HG03460 (cell line): ENCODE measurements at regions not wholly inside any gene's neighbourhood (a gene's known extent, or its start where the extent isn't known, plus 50 kb on each side); places are given as distances from the start of the nearest gene placed in this dataset.

Source experiments
- ATAC-seq: cut with Tn5 transposase; IDR thresholded peaks from one replicate; pipeline ENCODE4 v1.9.1; 2021; ENCODE audit not compliant: unreplicated experiment

DNA sequence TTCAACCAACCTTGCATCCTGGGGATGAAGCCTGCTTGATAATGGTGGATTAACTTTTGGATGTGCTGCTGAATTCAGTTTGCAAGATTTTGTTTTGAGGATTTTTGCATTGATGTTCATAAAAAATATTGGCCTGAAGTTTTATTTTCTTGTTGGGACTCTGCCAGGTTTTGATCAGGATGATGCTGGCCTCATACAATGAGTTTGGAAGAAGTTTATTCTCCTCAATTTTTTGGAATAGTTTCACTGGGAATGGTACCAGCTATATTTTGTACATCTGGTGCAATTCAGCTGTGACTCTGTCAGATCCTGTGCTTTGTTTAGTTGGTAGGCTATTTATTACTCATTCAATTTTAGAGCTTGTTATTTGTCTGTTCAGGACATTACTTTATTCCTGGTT is 340.3 kb upstream of the TRAM1L1 start:
- no peak for ATAC-seq

DNA sequence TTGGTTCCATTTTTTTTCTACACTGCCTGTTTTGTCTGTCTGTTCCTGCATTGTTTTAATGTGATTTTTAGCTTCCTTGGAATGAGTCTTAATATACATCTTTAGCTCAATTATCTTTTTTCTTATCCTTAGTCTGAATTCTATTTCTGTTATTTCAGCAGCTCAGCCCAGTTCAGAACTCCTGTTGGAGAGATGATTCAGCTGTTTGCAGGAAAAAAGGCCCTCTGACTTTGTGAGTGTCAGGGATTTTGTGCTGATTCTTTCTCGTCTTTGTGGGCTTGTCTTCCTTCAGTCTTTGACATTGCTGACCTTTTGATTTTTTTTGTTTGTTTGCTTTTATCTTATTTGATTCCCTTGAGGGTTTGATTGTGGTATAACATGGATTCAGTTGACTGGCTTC is 343.2 kb upstream of the TRAM1L1 start:
- ATAC-seq: no peak

DNA sequence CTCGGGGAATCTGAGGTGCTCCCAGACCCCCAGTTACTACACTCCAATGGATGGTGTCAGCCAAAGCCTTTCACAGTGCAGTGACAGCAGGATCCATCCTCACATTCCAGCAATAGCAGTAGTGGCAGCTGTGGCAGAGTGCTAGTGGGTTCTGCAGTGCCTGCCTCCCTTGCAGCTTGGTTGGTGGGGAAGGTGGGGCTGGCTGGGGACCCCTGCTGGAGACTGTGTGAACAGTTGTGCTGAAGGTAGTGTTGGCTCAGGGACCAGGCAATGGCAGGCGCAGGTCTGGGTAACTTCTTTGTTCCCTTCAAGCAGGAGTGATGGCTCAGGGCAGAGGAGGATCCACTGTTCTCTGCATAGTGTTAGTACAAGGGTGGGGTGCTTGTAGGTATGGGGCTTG is 343.7 kb upstream of the TRAM1L1 start:
- ATAC-seq: no peak

DNA sequence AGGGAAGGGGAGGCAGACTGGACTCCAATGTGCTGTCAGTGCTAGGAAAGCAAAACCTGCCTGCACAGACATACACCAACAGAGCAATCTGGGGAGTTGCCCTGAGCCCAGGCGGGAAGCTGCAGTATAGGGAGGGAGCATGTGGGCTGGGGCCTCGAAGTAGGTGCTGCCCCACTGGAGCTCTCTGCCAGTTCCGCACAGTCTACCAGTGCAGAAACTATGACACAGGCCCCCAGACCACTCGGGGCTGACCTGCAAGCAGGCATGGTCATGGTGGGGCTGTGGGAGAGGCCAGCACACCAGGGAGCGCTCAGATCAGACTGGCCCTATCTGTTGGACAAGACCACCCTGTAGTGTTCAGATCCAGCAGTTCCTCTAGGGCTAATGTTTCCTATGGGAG is 344.1 kb upstream of the TRAM1L1 start:
- no peak for ATAC-seq

DNA sequence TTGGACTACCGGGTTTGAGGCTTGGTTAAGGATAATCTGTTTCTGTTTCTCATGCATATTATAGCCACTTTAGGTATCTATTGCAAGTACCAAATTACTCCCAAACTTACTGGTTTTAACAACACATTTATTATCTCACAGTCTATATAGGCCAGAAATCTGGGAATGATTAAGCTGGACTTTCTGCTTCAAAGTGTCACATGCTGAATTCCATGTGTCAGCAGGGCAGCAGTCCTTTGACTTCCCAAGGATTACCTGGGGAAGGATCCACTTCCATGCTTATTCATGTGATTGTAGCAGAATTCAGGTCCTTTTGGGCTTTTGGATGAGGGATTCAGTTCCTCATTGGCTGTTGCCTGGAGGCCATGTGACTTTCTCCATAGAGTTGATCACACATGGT is 349.0 kb upstream of the TRAM1L1 start:
- no peak for ATAC-seq

DNA sequence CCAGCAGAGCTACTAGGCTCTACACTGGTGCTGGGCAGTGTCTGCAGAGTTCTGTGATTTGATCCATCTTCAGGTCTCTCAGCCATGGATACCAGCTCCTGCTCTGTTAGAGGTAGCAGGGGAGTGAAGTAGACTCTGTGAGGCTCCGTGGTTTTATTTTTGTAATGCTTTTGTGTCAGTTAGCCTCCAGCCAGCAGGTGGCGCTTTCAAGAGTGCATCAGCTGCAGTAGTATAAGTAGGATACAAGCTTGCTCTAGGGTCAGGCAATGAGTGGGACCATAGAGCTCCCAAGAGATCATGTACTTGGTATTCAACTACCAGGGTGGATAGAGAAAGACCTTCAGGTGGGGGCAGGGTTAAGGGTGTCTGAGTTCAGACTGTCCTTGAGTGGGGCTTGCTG is 362.5 kb upstream of the TRAM1L1 start:
- ATAC-seq: no peak

DNA sequence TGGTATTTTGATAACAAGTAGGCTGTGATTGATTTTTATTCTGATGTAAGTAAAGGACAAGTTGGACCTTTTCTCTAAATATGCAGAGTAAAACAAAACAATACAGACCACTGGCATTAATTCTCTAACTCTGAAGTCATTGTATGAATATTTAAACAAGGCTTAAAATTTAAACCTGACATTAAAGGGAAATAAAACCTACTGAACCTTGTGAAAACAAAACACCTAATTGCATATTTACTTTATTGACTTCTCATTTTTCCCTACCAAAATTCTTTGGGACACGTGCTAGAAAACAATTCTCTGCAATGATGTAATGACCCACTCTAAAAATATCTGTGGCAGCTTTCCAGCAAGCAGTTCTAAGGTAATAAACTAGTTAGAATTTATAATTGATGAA is 369.7 kb upstream of the TRAM1L1 start:
- ATAC-seq: no peak

DNA sequence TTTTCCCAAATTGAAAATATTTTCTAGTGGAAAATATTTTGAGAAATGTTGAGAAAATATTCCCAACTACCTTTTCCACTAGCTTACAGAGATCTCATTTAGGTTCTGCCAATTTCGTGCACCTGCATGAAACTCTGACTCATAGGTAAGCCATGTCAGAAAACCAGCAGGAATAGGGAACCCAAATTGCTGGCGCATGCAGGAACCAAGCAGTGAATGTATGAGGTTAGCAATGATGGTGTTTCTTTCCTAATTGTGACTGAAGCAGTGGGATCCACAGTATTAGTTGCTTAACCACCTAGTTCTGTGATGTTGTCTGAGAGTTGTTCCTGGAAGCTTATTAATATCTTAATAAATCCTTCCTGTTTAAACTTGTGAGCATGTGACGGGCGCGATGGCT is 381.0 kb upstream of the TRAM1L1 start:
- ATAC-seq: no peak

DNA sequence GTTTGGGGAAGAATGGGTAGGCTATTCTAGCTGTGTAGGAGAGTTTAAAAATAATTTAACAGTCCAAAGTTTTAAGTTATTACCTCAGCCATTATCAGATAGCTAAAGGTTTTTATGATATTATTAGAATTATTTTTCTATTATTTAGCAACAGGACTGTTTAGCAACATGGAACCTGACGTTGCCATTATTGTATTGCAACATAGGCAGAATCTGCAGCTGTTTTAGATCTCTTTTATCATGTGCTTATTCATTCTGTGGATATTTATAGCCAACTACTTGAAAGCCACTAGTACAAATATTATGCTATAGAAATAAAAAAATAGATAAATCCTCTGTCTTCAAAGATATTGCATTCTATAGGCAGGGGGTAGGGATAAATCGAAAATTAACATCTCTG is 382.0 kb upstream of the TRAM1L1 start:
- no peak for ATAC-seq

DNA sequence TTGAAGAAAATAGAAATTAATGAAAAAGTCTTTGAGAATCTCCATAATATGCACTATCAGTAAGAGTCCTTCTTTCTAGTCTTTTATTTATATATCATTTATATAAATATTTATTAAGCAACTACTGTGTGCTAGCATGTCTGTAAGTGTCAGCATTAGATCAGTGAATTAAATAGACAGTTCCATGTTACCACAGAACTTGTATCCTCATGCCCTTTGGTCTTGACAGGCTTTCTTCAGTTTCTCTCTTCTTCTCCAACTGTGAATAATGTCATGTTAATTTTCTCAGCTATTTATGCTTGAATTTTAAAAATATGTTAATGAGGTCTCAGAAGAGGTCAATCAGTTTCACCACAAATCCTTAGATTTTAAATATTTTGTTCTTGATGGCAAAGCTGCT is 389.6 kb upstream of the TRAM1L1 start:
- ATAC-seq: no peak

DNA sequence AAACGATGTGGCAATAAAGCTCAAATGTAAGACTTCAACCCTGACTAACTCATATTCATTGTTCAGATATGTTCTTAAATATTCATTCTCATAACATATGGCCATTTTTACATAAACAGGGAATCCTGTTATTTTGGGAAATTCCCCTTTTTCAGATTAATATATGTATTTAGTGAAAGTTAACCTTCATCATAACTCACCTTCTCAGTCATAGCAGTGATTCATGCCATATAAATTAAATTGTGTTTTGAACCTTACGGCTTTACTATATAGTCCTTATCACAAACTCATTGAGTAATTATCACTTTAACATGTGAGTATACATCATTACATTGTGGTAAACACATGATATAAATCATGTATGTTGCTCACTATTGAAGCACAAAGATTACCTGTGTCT is 392.5 kb upstream of the TRAM1L1 start:
- no peak for ATAC-seq

DNA sequence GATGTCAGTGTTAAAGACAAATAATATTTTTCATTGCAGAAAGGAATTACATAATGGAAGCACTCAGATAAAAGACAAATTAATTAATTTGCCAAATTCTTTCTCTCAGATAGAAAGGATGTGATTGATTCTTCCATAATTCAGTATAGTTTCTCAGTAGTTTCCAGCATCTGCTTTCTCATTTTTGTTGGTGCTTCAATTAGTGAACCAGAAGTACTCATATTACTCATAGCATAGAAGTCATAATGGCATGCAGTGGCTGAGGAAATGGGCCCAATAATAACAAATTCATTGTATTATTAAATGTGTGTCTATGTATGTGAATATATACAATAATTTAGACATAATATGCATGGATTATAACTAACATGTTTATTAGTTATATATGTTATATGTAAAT is 393.3 kb upstream of the TRAM1L1 start:
- ATAC-seq: no peak

DNA sequence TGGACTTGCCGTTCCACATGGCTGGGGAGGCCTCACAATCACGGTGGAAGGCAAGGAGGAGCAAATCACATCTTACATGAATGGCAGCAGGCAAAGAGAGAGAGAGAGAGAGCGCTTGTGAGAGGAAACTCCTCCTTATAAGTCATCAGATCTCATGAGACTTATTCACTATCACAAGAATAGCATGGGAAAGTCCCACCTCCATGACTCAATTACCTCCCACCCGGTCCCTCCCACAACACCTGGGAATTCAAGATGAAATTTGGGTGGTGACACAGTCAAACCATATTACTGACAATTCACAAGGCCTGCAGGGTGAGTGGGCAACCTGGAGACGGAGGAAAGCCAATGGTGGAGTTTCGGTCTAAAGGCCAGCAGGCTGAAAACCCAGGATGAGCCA is 394.3 kb upstream of the TRAM1L1 start:
- ATAC-seq: no peak

DNA sequence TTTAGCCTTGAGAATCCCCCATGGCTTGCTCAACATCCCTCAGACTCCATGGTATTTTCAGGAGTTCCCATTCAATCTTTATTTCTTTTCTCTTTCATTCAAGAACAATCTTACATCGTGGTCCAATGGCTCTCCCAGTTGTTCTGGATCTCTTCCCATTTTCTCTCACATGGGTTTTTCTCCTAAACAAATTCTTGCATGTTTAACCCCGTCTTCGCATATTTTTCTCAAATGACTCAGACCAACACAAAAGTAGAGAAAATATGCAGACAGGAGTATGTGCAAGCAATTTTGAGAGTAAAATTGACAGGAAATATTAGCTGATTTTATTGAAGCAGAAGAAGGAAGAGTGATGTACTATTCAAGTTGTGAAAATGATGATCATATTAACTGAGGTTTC is 396.4 kb upstream of the TRAM1L1 start:
- no peak for ATAC-seq

DNA sequence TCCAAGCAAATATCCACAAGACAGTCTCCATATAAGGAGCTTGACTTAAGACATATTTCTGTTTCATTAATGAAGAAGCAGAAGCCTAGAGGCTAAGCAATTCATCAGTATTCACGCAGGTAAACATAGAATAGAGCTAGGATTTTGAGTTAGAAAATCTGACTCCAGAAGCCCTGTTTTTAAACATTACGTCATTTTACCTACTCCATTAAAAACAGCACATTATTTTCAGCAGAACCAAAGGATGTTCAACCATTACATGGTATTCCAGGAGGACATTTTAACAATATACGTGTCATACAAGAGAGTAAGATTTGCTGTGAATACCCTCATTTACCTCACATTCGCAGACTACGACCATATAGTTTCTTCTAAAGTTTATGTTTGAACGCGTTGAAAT is 403.3 kb upstream of the TRAM1L1 start:
- ATAC-seq: no peak

DNA sequence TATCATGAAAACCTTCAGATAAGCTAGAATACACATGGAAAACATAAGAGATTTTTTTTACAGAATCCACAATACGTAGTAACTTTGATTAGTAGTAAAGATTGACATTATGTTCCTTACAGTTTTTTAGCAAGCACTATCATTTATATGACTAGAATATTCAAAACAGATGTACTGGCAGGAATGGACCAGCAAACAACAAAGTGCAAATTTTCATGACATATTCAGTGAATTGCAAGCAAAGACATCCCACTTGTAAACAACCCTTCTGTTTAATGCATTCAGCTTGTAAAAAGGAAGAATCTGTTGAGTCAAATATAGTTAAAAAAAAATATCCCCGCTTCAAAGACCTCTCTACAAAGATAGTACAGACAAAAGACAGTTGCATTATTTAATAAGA is 403.7 kb upstream of the TRAM1L1 start:
- ATAC-seq: no peak

DNA sequence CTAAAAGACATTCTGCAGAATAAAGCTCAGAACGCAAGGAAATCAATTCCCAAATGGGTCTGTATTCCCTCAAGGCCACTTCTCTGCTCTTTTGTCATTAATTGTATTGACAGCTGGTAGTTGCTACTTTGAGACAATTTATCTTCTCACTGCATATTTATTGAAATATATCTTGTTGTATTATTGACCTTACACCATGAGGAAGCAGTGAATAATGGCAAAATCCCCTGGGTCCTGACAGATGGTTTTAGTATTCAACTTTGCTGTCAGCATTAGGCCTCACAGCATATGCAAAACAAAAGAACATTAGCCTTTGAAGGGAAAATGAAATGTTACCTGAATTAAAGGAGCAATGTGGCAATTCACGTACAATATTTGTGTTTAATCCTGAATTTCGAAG is 406.1 kb upstream of the TRAM1L1 start:
- no peak for ATAC-seq

DNA sequence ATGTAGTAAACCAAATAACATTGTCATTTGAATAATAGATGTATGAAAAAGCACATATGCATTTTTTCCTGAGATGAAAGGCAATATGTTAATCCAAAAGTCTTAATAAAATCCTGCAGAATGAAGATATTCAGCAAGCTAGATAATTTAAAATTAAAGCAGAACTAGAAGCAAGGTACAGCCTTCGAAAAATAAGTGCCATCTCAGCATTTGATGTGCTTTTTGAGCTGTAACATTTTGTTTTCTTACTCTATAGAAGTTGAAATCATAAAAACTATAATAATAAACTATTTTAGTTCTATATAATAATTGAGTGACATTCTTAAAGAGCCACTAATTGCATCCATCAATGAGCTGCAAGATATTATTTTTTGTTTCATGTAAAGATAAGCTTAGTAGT is 410.4 kb upstream of the TRAM1L1 start:
- no peak for ATAC-seq

DNA sequence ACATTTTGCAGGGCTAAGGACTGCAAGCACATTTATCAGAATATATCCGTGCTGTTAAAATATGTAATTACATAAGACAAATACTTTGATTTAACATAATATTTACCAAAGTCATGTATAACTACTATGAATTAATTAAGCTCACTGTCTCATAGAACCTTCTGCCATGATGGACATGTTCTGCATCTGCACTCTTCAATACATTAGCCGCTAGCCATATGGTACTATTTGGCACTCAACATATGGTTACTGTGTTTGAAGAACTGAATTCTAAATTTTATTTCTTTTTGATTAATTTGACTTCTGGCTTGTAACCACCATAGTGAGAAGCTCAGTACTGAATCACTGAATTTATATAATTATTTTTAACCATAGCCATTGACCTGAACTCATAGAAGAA is 427.0 kb upstream of the TRAM1L1 start:
- no peak for ATAC-seq

DNA sequence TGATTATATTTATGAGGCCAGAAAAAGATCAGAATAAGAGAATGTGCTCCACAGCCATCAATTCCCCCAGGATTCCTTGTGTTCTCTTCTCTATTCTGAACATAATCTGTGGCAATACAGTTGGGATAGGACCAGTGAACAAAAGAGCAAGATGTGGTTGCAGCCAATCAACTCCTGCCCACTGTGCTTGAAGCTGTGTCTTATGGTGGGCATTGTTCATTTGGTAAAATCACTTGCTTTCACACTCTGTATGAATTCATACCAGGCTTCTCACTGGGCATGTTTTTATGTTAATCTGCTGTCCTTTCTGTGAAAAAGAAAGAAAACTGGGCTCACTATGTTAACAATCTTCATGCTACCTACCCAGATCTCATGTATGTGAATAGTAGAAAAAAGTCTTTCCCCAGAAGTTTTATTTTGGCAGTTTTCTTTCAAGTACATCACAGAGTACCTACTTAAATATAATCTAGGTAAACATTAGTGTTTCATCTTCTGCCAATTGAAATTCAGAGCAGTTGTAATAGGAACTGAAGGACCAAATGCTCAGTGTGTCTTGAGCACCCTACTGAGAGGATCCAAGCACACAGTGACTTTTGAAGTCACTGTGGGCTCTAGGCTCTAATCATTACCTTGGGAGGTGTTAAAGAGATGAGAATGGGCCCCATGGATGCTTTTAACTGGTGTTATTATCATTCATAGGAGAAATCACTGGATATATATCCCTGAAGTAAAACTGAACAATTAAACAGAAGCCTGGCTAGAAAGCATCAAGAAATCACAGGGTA is 429.2 kb upstream of the TRAM1L1 start:
- no peak for ATAC-seq

DNA sequence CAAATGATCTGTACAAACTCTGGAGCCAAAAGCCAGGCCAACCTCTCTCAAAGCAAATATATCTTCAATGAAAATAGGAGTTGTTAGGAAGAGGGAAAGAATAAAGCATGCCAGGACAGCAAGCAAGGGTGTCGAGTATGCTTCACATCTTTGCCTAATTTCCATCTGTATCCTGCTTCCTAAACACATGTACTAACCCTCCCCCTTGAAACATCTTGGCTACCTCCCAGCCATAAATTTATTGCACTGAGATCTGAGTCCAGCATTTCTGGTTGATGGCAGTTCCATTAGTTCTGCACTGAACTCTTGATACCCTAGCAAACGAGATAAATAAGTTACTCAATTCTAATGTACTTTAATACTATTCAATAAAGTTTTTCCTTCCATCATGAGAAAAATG is 430.5 kb upstream of the TRAM1L1 start:
- ATAC-seq: no peak

DNA sequence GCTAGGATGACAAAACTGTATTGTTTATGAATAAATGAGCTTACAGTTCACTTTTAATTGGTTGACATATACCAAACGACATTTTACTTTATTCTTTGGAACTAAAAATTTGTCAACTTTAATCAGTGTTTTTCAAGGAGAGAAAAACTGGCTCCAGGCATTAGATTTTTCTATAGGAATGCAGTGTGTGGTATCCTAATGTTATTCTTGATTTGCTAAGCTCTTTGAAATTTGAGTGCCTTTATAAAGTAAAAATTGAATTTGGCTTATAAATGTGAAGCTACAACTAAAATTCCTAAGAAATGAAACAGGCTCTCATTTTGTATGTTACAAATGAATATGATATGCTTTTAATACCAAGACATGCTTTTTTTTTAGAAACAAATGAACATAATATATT is 442.2 kb upstream of the TRAM1L1 start:
- no peak for ATAC-seq

DNA sequence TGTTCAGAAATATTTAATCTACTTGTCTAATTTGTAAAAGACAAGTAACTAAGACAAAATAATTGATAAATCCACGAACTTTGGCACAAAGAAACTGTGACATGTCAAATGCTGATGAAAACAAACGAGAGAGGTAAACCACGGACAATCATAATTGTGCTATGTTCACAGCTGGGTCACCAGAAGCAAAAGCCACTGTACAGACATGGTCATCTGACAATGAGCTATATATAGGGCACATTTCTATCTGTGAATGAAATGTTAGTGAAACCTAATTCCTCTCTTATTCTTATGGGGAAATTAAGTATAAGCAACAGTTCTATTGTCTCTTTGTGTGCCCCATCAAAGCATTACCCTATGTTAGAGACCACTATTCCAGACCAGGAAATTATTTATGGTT is 444.0 kb upstream of the TRAM1L1 start:
- ATAC-seq: no peak

DNA sequence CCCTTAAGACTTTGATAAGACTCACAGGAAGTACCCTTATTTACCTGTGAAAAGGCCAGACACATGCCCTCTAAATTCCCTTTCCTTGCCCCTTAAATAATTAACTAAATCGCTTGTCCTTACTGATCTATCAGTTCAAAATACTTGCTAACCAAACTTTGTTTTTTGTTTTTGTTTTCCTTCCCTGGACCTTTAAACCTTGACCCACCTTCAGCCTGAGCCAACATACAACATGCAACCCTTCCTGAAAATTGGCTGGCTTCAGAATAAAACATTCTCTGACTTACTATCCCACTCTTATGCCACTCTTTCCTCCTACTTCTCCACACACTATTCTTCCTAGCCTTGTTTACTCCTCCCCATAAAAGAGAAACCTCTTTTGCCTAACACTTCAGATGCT is 448.1 kb upstream of the TRAM1L1 start:
- ATAC-seq: no peak
